WTC11 (cell line): ENCODE measurements at regions not wholly inside any gene's neighbourhood (a gene's known extent, or its start where the extent isn't known, plus 50 kb on each side); places are given as distances from the start of the nearest gene placed in this dataset.

ENCODE experiments used
- ATAC-seq: fragments of 200-7000 bp; cut with Tn5 transposase; 2 replicates; pipeline ENCODE4 v1.10.0; 2021; ENCODE audit warnings: mild to moderate bottlenecking, moderate library complexity
- CTCF ChIA-PET: fragments of 300-600 bp; sonication (Branson Sonifier 250); formaldehyde crosslinking; loops from one replicate; lab custom pipeline; 2021; ENCODE audit warnings: antibody characterized with exemption; lab: Charles Lee
- POLR2A ChIA-PET: fragments of 350-600 bp; sonication (Branson Sonifier 250); formaldehyde crosslinking; loops from one replicate; lab custom pipeline; 2021; ENCODE audit warnings: antibody characterized with exemption; lab: Charles Lee
- DNase-seq: peaks from one replicate; pipeline ENCODE4 v3.0.0; 2021; ENCODE audit warnings: low spot score
- H3K27ac Mint-ChIP-seq: 2 replicates; pipeline ENCODE4 v1.8.0; 2021; ENCODE audit warnings: mixed read lengths
- H3K27me3 Mint-ChIP-seq: 2 replicates; pipeline ENCODE4 v1.8.0; 2021; ENCODE audit warnings: low read depth, mild to moderate bottlenecking, moderate library complexity, mixed read lengths
- H3K36me3 Mint-ChIP-seq: 2 replicates; pipeline ENCODE4 v1.8.0; 2021; ENCODE audit warnings: mixed read lengths
- H3K4me1 Mint-ChIP-seq: 2 replicates; pipeline ENCODE4 v1.8.0; 2022; ENCODE audit warnings: mixed read lengths
- H3K4me3 Mint-ChIP-seq: 2 replicates; pipeline ENCODE4 v1.8.0; 2021; ENCODE audit warnings: mild to moderate bottlenecking, moderate library complexity, mixed read lengths
- H3K9me3 Mint-ChIP-seq: 2 replicates; pipeline ENCODE4 v1.8.0; 2021; ENCODE audit warnings: mixed read lengths
- ATF1 ChIP-seq: sonication (generic); formaldehyde crosslinking; IDR thresholded peaks from 2 replicates; pipeline ENCODE4 v1.8.1; 2023; ENCODE audit warnings: mild to moderate bottlenecking, moderate library complexity, missing genetic modification reagents
- CREB1 ChIP-seq: sonication (generic); formaldehyde crosslinking; IDR thresholded peaks from 2 replicates; pipeline ENCODE4 v1.8.0; 2023; ENCODE audit warnings: mild to moderate bottlenecking, missing genetic modification reagents
- EMX1 ChIP-seq: fragments of 250-450 bp; sonication (Bioruptor Pico); IDR thresholded peaks from 2 replicates; pipeline ENCODE4 v1.8.0; 2021; ENCODE audit warnings: mild to moderate bottlenecking
- ESRRA ChIP-seq: sonication (generic); formaldehyde crosslinking; IDR thresholded peaks from 2 replicates; pipeline ENCODE4 v1.8.1; 2022; ENCODE audit warnings: mild to moderate bottlenecking, missing genetic modification reagents, borderline replicate concordance
- ETV6 ChIP-seq: sonication (generic); formaldehyde crosslinking; IDR thresholded peaks from 2 replicates; pipeline ENCODE4 v1.8.1; 2022; ENCODE audit warnings: mild to moderate bottlenecking, missing genetic modification reagents
- GABPB1 ChIP-seq: sonication (generic); formaldehyde crosslinking; IDR thresholded peaks from 2 replicates; pipeline ENCODE4 v1.8.1; 2023; ENCODE audit warnings: mild to moderate bottlenecking, missing genetic modification reagents
- GTF2I ChIP-seq: fragments of 250-450 bp; sonication (Bioruptor Pico); conservative IDR thresholded peaks from 2 replicates; pipeline ENCODE4 v1.4.0; 2021; ENCODE audit warnings: mild to moderate bottlenecking
- KAT7 ChIP-seq: sonication (generic); formaldehyde crosslinking; IDR thresholded peaks from 2 replicates; pipeline ENCODE4 v1.8.1; 2023; ENCODE audit warnings: missing genetic modification reagents, mild to moderate bottlenecking, borderline replicate concordance
- NR2C2 ChIP-seq: sonication (generic); formaldehyde crosslinking; IDR thresholded peaks from 2 replicates; pipeline ENCODE4 v1.8.0; 2022; ENCODE audit warnings: mild to moderate bottlenecking, missing genetic modification reagents
- SMAD4 ChIP-seq: sonication (generic); formaldehyde crosslinking; IDR thresholded peaks from 2 replicates; pipeline ENCODE4 v1.8.0; 2022; ENCODE audit warnings: mild to moderate bottlenecking, missing genetic modification reagents
- ZNF416 ChIP-seq: fragments of 250-450 bp; sonication (Bioruptor Pico); IDR thresholded peaks from 2 replicates; pipeline ENCODE4 v1.9.0; 2021; ENCODE audit warnings: mild to moderate bottlenecking, inconsistent platforms
- ZNF671 ChIP-seq: fragments of 250-450 bp; sonication (Bioruptor Pico); IDR thresholded peaks from 2 replicates; pipeline ENCODE4 v1.8.0; 2021; ENCODE audit warnings: mild to moderate bottlenecking
- TF ChIP-seq, protein P1 (sequence below): sonication (generic); formaldehyde crosslinking; IDR thresholded peaks from 2 replicates; pipeline ENCODE4 v1.8.1; 2022; ENCODE audit warnings: mild to moderate bottlenecking, missing genetic modification reagents, moderate library complexity, borderline replicate concordance
- TF ChIP-seq, protein P2 (sequence below): fragments of 250-450 bp; sonication (Bioruptor Pico); IDR thresholded peaks from 2 replicates; pipeline ENCODE4 v1.9.0; 2021; ENCODE audit warnings: mild to moderate bottlenecking
- TF ChIP-seq, protein P3 (sequence below): fragments of 250-450 bp; sonication (Bioruptor Pico); conservative IDR thresholded peaks from 2 replicates; pipeline ENCODE4 v1.9.0; 2021; ENCODE audit warnings: mild to moderate bottlenecking
- TF ChIP-seq, protein P4 (sequence below): sonication (generic); formaldehyde crosslinking; IDR thresholded peaks from 2 replicates; pipeline ENCODE4 v1.8.0; 2022; ENCODE audit warnings: mild to moderate bottlenecking, missing genetic modification reagents
- TF ChIP-seq, protein P5 (sequence below): sonication (generic); formaldehyde crosslinking; IDR thresholded peaks from 2 replicates; pipeline ENCODE4 v1.8.1; 2023; ENCODE audit warnings: mild to moderate bottlenecking, missing genetic modification reagents, moderate library complexity
- TF ChIP-seq, protein P6 (sequence below): sonication (generic); formaldehyde crosslinking; IDR thresholded peaks from 2 replicates; pipeline ENCODE4 v1.8.1; 2023; ENCODE audit warnings: mild to moderate bottlenecking, missing genetic modification reagents
- TF ChIP-seq, protein P7 (sequence below): sonication (generic); formaldehyde crosslinking; IDR thresholded peaks from 2 replicates; pipeline ENCODE4 v1.8.0; 2022; ENCODE audit warnings: mild to moderate bottlenecking, missing genetic modification reagents
- TF ChIP-seq, protein P8 (sequence below): sonication (generic); formaldehyde crosslinking; conservative IDR thresholded peaks from 2 replicates; pipeline ENCODE4 v1.8.1; 2022; ENCODE audit warnings: mild to moderate bottlenecking, missing genetic modification reagents

DNA sequence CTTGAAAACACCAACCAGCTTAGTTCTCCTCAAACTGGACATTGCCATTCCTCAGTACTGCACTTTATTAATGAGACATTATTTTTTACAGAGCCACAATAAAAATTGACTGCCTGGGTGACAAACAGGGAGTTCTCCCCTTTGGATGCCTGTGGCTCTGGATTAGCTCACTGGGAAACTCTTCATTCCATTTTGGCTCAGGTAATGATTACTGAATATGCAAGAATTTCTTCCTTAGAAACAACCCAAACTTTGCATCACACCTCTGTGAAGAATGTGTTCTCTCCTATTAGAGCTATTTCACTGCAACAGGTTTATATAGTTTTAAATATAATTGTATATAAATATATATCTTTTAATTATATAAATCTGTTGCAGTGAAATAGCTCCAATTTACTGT, 2065.8 kb downstream of the ARAP2 start:
- H3K27ac Mint-ChIP-seq: peak overlapping the region; percentile 88
- no peak for DNase-seq
- no peak for TF ChIP-seq NR2C2 (CRISPR knock-in tag)
- TF ChIP-seq, all 79 proteins: peak for 0
- Mint-ChIP-seq H3K36me3 (peaks cover 3% of the 10 kb centered on the region; the same call in 1 of the 2 replicates), H3K27me3 (no peaks in the 10 kb centered on the region), H3K4me3 (no peak overlapping the region), H3K4me1 (peaks cover 16% of the 10 kb centered on the region), H3K9me3 (peaks cover 28% of the 10 kb centered on the region)
- CTCF ChIA-PET: no interaction called here
- ATAC-seq: peak; percentile 51; the same call in 1 of the 2 replicates
- POLR2A ChIA-PET: no interaction called here

DNA sequence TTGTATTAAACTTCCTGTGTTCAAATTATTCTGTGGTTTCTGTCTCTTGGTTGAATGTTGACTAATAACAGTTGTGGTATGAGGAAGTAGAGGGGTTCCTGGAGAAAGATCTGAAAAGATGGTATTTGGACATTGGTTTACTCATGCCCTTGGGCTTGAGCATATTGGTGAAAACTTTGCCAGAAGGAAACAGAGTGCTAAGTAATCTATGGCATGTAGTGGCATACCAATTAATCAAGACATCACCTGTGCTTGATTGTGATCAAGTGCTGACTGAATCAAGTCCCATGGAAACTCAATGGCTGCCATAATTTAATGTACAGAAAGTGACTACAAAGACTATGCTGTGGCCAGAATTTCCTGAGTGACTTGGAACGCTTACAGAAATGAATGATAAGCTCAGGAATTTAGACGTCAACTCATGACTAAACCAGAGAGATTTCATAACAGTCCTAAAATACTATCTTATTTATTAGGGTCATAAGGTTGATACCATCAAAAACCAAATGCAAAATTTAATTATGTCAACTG, 2062.9 kb downstream of the ARAP2 start:
- CTCF ChIA-PET: no interaction called here
- no peak overlapping the region for H3K27ac Mint-ChIP-seq
- DNase-seq (no peak), ATAC-seq (no peak)
- H3K27me3 Mint-ChIP-seq: no peaks in the 10 kb centered on the region
- peaks cover 11% of the 10 kb centered on the region; the same call in 1 of the 2 replicates for H3K9me3 Mint-ChIP-seq
- POLR2A ChIA-PET: no interaction called here
- H3K4me1 Mint-ChIP-seq: peaks cover 36% of the 10 kb centered on the region
- no peak overlapping the region for H3K4me3 Mint-ChIP-seq
- H3K36me3 Mint-ChIP-seq: no peaks in the 10 kb centered on the region
- TF ChIP-seq GTF2I (CRISPR knock-in tag) (no peak), EMX1 (CRISPR knock-in tag) (no peak), ESRRA (CRISPR knock-in tag) (no peak), ZNF416 (CRISPR knock-in tag) (no peak), SMAD4 (CRISPR knock-in tag) (no peak)
- TF ChIP-seq, protein P1, sequence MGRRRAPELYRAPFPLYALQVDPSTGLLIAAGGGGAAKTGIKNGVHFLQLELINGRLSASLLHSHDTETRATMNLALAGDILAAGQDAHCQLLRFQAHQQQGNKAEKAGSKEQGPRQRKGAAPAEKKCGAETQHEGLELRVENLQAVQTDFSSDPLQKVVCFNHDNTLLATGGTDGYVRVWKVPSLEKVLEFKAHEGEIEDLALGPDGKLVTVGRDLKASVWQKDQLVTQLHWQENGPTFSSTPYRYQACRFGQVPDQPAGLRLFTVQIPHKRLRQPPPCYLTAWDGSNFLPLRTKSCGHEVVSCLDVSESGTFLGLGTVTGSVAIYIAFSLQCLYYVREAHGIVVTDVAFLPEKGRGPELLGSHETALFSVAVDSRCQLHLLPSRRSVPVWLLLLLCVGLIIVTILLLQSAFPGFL (CRISPR knock-in tag): no peak
- TF ChIP-seq, protein P2, sequence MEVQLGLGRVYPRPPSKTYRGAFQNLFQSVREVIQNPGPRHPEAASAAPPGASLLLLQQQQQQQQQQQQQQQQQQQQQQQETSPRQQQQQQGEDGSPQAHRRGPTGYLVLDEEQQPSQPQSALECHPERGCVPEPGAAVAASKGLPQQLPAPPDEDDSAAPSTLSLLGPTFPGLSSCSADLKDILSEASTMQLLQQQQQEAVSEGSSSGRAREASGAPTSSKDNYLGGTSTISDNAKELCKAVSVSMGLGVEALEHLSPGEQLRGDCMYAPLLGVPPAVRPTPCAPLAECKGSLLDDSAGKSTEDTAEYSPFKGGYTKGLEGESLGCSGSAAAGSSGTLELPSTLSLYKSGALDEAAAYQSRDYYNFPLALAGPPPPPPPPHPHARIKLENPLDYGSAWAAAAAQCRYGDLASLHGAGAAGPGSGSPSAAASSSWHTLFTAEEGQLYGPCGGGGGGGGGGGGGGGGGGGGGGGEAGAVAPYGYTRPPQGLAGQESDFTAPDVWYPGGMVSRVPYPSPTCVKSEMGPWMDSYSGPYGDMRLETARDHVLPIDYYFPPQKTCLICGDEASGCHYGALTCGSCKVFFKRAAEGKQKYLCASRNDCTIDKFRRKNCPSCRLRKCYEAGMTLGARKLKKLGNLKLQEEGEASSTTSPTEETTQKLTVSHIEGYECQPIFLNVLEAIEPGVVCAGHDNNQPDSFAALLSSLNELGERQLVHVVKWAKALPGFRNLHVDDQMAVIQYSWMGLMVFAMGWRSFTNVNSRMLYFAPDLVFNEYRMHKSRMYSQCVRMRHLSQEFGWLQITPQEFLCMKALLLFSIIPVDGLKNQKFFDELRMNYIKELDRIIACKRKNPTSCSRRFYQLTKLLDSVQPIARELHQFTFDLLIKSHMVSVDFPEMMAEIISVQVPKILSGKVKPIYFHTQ: no peak
- TF ChIP-seq, protein P3, sequence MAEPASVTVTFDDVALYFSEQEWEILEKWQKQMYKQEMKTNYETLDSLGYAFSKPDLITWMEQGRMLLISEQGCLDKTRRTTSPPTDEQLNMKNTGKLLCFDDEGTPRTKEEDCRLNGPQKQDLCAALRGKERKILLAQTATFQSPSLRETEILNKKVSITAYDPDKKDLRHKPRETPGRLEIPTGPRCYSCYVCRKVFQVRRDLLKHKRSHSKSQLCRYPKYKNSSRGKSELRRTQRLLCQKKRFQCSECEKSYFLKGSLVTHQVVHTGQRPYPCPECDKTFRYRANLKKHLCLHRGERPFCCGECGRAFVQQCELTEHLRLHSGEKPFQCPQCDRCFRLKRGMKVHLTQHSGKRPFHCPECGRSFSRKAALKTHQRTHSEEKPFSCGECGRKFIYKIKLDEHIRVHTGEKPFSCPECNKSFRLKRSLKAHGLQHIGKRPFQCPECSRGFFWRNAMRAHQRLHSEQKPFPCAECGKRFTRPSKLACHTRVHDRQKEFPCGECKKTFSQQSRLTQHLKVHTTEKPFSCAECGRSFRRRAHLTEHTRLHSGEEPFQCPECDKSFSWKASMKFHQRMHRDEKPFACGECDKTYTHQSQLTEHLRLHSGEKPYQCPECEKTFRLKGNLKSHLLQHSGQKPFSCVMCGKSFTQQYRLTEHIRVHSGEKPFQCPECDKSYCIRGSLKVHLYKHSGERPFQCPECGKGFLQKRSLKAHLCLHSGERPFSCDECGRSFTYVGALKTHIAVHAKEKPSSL: no peak
- TF ChIP-seq, protein P4, sequence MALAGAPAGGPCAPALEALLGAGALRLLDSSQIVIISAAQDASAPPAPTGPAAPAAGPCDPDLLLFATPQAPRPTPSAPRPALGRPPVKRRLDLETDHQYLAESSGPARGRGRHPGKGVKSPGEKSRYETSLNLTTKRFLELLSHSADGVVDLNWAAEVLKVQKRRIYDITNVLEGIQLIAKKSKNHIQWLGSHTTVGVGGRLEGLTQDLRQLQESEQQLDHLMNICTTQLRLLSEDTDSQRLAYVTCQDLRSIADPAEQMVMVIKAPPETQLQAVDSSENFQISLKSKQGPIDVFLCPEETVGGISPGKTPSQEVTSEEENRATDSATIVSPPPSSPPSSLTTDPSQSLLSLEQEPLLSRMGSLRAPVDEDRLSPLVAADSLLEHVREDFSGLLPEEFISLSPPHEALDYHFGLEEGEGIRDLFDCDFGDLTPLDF: no peak
- TF ChIP-seq, all 79 proteins: peak for 0

DNA sequence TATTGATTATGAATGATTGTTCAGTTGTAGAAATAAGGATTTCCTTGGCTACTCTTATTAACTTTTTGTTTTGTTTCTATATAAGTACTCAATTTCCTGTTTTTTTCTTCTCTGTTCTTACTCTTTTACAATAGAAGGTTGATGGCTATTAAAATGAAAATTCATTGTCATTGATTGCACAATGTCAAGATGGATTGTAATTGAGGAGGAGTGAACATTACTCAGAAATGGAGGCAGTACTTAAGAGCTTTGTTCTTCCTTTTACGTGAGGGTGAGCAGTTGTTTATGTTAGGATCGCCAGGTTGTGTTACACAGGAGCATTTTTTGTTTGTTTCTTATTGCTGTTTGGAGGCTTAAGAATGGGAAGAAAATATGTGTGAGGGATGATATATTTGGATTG, 2062.4 kb downstream of the ARAP2 start:
- Mint-ChIP-seq H3K4me3 (no peak overlapping the region), H3K36me3 (no peaks in the 10 kb centered on the region), H3K9me3 (0 out of 2 replicates have a peak, but pooled peaks cover 6% of the 10 kb centered on the region), H3K27ac (no peak overlapping the region), H3K27me3 (no peaks in the 10 kb centered on the region), H3K4me1 (peaks cover 41% of the 10 kb centered on the region)
- CTCF ChIA-PET: no interaction called here
- ATAC-seq (no peak), DNase-seq (no peak)
- POLR2A ChIA-PET: no interaction called here
- TF ChIP-seq, protein P5, sequence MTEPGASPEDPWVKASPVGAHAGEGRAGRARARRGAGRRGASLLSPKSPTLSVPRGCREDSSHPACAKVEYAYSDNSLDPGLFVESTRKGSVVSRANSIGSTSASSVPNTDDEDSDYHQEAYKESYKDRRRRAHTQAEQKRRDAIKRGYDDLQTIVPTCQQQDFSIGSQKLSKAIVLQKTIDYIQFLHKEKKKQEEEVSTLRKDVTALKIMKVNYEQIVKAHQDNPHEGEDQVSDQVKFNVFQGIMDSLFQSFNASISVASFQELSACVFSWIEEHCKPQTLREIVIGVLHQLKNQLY (CRISPR knock-in tag): no peak
- TF ChIP-seq NR2C2 (CRISPR knock-in tag) (no peak), GABPB1 (CRISPR knock-in tag) (no peak), CREB1 (CRISPR knock-in tag) (no peak), ZNF671 (no peak), ATF1 (no peak), KAT7 (no peak), GTF2I (CRISPR knock-in tag) (no peak), ETV6 (no peak)
- TF ChIP-seq, protein P6, sequence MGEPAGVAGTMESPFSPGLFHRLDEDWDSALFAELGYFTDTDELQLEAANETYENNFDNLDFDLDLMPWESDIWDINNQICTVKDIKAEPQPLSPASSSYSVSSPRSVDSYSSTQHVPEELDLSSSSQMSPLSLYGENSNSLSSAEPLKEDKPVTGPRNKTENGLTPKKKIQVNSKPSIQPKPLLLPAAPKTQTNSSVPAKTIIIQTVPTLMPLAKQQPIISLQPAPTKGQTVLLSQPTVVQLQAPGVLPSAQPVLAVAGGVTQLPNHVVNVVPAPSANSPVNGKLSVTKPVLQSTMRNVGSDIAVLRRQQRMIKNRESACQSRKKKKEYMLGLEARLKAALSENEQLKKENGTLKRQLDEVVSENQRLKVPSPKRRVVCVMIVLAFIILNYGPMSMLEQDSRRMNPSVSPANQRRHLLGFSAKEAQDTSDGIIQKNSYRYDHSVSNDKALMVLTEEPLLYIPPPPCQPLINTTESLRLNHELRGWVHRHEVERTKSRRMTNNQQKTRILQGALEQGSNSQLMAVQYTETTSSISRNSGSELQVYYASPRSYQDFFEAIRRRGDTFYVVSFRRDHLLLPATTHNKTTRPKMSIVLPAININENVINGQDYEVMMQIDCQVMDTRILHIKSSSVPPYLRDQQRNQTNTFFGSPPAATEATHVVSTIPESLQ (CRISPR knock-in tag): no peak
- TF ChIP-seq, protein P7, sequence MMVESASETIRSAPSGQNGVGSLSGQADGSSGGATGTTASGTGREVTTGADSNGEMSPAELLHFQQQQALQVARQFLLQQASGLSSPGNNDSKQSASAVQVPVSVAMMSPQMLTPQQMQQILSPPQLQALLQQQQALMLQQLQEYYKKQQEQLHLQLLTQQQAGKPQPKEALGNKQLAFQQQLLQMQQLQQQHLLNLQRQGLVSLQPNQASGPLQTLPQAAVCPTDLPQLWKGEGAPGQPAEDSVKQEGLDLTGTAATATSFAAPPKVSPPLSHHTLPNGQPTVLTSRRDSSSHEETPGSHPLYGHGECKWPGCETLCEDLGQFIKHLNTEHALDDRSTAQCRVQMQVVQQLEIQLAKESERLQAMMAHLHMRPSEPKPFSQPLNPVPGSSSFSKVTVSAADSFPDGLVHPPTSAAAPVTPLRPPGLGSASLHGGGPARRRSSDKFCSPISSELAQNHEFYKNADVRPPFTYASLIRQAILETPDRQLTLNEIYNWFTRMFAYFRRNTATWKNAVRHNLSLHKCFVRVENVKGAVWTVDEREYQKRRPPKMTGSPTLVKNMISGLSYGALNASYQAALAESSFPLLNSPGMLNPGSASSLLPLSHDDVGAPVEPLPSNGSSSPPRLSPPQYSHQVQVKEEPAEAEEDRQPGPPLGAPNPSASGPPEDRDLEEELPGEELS: no peak
- TF ChIP-seq, protein P8, sequence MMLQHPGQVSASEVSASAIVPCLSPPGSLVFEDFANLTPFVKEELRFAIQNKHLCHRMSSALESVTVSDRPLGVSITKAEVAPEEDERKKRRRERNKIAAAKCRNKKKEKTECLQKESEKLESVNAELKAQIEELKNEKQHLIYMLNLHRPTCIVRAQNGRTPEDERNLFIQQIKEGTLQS: no peak
